ENCODE measurements at regions not wholly inside any gene's neighbourhood (a gene's known extent, or its start where the extent isn't known, plus 50 kb on each side); places are given as distances from the start of the nearest gene placed in this dataset.

DNA sequence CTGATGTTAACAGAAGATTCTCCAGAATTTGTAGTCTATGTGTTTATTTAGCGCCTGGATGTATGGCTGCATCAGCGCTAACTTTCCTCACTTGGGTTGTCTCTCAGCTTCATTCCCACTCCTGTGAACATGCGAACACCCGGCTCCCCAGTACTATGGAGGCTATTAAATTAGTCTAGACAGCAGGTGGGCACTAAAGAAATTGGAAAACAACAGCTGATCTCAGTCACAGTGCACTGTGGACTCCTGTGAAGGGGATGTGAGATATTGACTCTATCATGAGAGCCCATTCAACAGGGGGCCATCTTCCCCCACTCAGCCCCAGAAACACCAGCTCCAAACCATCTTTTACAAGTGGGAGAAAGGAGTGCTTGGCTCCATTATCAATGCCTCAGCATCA lies 471.0 kb downstream of the KDM4C start:
- TF ChIP-seq EZH2 (IDR thresholded peaks at IDR 0.05; ENCODE audit: low read length) (no peak), CTCF (optimal IDR thresholded peaks at IDR 0.05 in 1 of 3, IDR thresholded peaks at IDR 0.05 in 1 of 3, conservative IDR thresholded peaks at IDR 0.05 in 1 of 3; ENCODE audit: extremely low read depth in 1 of 3, insufficient read depth in 2 of 3, low read length in 3 of 3) (no peak)

Measured in keratinocyte (primary cell).